ENCODE measurements at regions not wholly inside any gene's neighbourhood (a gene's known extent, or its start where the extent isn't known, plus 50 kb on each side); places are given as distances from the start of the nearest gene placed in this dataset.

DNA sequence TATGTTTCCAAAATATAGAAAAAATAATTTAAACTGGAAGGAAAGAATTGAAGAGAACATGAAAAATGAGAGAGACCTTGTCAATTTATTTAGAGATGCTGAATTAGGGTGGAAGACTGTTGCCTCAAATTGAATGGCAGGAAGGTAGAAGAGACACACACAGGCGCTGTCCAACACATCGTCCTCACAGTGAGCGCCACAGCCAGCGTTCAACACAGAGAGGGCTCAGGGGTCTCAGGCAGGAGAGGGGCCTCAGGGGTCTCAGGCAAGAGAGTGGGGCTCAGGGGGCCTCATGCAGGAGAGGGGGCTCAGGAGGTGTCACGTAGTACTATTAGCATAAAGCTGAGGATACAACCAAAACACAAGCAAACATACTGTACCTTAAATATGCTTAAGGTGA lies 65.7 kb downstream of the TMEM18 start:
- DNase-seq: no peak

GRCh38 chr2:610491-610890 lies 66.7 kb downstream of the TMEM18 start:
- no peak for DNase-seq

DNA sequence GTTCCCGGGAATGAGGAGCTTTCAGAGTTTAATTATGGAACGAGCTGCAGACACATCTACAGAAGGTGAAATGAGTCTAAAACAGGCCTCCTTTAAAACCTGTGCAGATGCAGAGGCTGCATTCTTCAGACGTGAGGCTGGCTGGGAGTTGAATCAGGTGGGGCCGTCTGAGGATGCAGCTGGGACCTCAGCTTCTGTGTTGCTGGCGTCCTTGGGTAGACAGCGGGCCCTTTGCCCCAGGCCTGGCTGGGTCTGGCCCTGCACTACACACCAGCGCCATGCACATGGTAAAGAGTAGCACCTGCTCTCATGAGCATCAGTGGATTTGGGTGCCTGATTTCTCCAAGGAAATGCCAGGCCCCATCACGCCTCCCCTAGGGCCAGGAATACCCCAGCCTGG lies 67.3 kb downstream of the TMEM18 start:
- DNase-seq: no peak

DNA sequence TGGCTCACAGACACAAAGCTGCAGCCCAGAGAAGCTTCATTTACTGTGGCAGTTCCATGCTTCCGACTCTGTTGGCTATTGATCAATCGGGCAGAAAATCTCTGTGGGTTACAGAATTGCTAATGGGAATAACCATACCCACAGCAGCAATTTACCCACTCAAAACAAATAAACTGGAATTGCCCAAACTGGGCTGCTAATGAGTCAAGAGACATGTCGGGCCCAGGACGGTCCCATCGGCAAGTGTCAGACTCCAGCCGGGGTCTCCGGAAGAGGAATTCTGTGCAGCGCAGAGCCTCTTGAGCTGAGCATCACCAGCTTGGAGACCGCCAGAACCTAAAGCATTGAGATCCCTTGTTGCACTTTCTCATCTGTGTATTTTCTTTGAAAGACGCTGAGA lies 67.8 kb downstream of the TMEM18 start:
- DNase-seq: no peak

- DNase-seq: no peak
Measured at GRCh38 chr2:608711-609110, 68.5 kb downstream of the TMEM18 start.

DNA sequence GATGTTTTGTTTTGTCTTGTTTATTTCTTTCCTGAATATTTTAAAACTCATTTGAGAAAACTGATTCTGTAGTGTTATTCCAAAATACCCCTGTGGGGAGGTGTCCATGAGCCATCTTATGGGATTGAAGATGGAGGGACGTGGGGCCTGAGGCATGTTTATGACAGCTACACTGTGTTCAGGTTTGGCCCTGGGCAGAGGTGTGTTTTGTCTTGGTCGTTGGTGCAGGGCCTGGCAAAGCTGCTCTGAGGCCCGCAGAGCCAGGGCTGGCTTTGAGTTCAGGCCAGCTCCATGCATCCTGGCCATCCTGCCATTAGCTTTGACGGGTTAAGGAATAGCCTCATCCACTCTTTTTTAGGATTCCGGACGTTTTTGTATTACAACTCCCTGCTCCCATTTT lies 68.9 kb downstream of the TMEM18 start:
- DNase-seq: no peak

- no peak for DNase-seq
Measured at GRCh38 chr2:607709-608108, 69.5 kb downstream of the TMEM18 start.

GRCh38 chr2:607172-607571 lies 70.0 kb downstream of the TMEM18 start:
- DNase-seq: no peak

GRCh38 chr2:605674-606608 lies 71.3 kb downstream of the TMEM18 start:
- DNase-seq: no peak

DNA sequence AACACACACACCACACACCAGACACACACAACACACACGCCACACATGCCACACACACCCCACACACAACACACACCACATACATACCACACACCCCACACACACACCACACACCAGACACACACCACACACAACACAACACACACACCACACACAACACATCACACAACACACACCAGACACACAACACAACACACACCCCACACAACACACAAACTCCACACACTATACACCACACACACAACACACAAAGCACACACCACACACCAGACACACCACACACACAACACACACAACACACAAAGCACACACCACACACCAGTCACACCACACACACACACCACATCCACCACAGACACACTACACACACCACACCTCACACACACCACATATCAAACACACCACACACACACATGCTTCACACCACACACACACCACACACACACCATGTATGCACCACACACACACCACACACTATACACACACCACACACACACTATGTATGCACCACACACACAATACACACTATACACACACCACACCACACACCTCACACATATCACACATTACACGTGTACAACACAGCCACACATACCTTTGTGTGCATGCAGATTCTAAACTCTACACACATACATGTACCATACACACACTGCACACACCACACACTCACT lies 72.2 kb downstream of the TMEM18 start:
- DNase-seq: no peak

GRCh38 chr2:604385-604784 lies 72.8 kb downstream of the TMEM18 start:
- DNase-seq: no peak

DNA sequence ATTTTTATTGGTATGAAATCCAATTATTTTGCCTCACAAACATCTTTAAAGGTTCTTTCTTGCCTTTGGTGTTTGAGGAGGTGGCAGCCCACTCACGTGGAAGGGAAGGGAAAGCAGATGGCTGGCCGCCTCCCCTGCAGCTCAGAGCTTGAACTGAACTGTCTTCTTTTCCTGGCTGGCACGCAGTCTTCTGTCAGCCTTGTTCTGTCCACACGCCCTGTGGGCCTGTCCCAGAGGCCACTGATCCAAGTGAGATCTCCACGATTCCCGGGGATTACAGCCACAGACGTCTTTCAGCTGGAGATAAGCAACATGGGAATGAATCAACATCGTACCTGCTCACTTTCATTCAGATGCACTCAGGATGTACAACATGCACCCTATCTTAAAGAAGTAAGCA lies 73.3 kb downstream of the TMEM18 start:
- DNase-seq: no peak

GRCh38 chr2:603427-603826 lies 73.8 kb downstream of the TMEM18 start:
- no peak for DNase-seq

GRCh38 chr2:602571-603359 lies 74.4 kb downstream of the TMEM18 start:
- DNase-seq: no peak

DNA sequence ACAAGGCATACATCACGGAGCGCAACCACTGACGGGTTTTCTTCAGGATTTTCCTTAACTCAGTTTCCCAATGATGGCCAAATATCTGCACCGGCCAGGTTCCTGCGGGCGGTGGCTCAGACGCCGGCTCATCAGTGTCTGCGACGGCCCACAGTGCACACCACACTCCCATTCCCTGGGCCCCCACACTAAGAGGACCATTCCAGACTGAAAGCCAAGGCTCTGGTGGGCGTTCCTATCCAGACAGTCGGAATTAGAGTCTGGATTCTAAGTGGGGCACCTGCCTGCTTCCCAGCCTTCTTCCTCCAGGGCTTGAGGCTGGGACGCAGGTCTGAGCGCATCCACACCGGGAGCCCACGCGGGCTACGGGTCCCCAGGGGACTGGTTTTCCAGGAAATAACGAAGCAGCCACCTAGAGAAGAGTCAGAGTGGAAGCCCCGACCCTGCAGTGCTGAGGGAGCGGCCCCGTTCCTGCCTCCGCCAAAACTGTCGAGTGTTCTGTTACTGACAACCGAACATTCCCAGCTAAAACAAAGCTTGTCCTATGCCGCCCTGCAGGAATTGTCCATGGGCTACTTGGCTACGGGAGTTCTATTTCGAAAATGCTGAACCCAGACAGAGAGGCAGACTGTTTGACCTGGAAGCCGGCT lies 75.3 kb downstream of the TMEM18 start:
- DNase-seq: no peak

DNA sequence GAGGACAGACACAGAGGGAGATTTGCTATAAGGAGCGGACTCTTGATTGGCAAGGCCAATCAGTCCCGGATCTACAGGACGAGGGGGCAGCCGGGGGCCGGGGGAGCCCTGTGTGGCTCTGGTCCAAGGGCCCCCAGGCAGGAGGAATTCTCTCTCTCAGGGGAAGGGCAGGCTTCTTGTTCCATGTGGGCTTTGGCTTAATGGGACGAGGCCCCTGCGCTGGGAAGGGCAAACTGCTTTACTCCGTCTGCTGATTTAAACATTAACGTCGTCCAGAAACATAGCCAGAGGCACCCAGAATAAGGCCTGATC lies 75.9 kb downstream of the TMEM18 start:
- DNase-seq: no peak

GRCh38 chr2:600542-601386 lies 76.4 kb downstream of the TMEM18 start:
- DNase-seq: no peak

DNA sequence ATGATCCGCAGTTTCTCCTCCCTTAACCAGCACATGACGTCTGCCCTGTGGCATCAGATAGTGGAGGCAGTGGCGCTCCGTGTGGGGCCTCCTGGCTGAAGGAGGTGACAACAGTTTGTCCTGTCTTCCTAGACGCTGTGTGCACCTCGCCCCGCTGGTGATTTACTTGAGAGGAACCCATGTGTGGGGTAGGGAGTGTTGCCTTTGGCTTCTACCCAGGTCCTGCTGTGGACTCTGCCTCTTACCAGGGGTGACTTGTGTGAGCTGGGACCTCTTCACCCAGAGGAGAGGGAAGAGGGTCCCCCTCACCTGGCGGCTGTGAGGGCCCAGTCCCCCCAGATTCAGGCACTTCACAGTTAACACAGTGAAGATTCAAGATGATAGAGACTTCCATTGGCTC lies 77.6 kb downstream of the TMEM18 start:
- DNase-seq: no peak

GRCh38 chr2:598058-598802 lies 79.0 kb downstream of the TMEM18 start:
- no peak for DNase-seq

GRCh38 chr2:595831-596592 lies 81.2 kb downstream of the TMEM18 start:
- no peak for DNase-seq

Measured in CD4-positive, alpha-beta T cell treated with Interleukin-17A for 4 hours (primary cell).